Lung (tissue), 11 donors: ENCODE measurements at regions not wholly inside any gene's neighbourhood (a gene's known extent, or its start where the extent isn't known, plus 50 kb on each side); places are given as distances from the start of the nearest gene placed in this dataset.
"Not testable (repeated sequence)": the region's sequence is repeated elsewhere in the genome, so short reads cannot be mapped to it uniquely, and the experiment has no call there.

ENCODE experiments used
- ATAC-seq: fragments of 200-7000 bp; cut with Tn5 transposase; one replicate; pipeline ENCODE4 v1.9.1; 2020; ENCODE audit warnings: moderate number of reproducible peaks; ENCODE audit not compliant: insufficient read depth, low FRiP score
- DNase-seq, 3 donors: peaks; one replicate each; pipeline ENCODE4 v3.0.0-alpha.2; 2013 to 2017
- H3K27ac ChIP-seq, 2 donors: one replicate each; pipeline ENCODE4 v1.5.1; 2013; ENCODE audit warnings: mild to moderate bottlenecking in 2 of 2, moderate library complexity in 2 of 2, control low read depth in 1 of 2, inconsistent platforms in 1 of 2, low read depth in 1 of 2, low read length in 1 of 2
- H3K27me3 ChIP-seq, 3 donors: one replicate each; pipeline ENCODE4 v1.5.1; 2013; ENCODE audit warnings: low read length in 2 of 3; ENCODE audit not compliant: control insufficient read depth in 3 of 3, insufficient read depth in 3 of 3
- H3K36me3 ChIP-seq, 4 donors: one replicate each; pipeline ENCODE4 v1.5.1; 2013; ENCODE audit warnings: low read length in 4 of 4, mild to moderate bottlenecking in 1 of 4, moderate library complexity in 1 of 4; ENCODE audit not compliant: control insufficient read depth in 4 of 4, insufficient read depth in 4 of 4
- H3K4me1 ChIP-seq, 5 donors: one replicate each; pipeline ENCODE4 v1.5.1; 2013; ENCODE audit warnings: low read length in 5 of 5, mild to moderate bottlenecking in 2 of 5, moderate library complexity in 1 of 5; ENCODE audit not compliant: control insufficient read depth in 5 of 5, insufficient read depth in 5 of 5
- H3K4me3 ChIP-seq: one replicate; pipeline ENCODE4 v1.5.1; 2013; ENCODE audit warnings: mild to moderate bottlenecking, control low read depth, moderate library complexity
- H3K9ac ChIP-seq, 2 donors: one replicate each; pipeline ENCODE4 v1.5.1; 2013; ENCODE audit warnings: low read length in 2 of 2, control low read depth in 1 of 2; ENCODE audit not compliant: insufficient read depth in 1 of 2
- H3K9me3 ChIP-seq, 4 donors: one replicate each; pipeline ENCODE4 v1.5.1; 2013; ENCODE audit warnings: low read length in 3 of 4, mild to moderate bottlenecking in 1 of 4, moderate library complexity in 1 of 4; ENCODE audit not compliant: control insufficient read depth in 4 of 4, insufficient read depth in 3 of 4
- WGBS, 2 donors: extraction: QIAGEN DNeasy Blood & Tissue Kit; methylation state at CpG; one replicate each; pipeline ENCODE4 v1.1.7; 2013; 5-methylcytosine and 5-hydroxymethylcytosine counted together
- TF ChIP-seq, protein P1 (sequence below): IDR thresholded peaks from 2 replicates; pipeline ENCODE4 v1.5.1; 2012; ENCODE audit warnings: mild to moderate bottlenecking; ENCODE audit errors: control extremely low read depth, extremely low read depth
- donor health status: control.
- donor health status: control.
- donor health status: Bipolar disorder and iron deficiency.
- donor health status: healthy.
- donor health status: DM: yes; HTN: yes; CAD: no.

DNA sequence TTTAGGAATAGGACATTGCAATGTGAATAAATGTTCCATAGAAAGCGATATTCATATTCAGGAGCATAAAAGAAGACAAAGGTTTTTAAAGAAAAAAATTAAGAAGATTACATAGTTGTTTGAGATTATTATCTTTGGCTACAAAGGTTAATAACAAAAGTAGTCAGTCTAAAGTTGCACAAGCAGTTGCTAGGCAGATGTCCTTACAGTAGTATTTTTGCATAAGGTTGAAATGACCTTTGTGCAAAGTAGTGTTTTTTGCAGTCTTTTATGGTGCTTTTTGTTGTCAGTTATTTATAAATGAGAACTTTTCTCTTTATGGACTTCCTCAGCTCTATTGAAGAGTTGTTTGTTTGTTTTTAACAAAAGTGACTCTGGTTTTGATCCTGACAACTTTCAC is 447.8 kb downstream of the AMY1C start:
- 81 to 88% methylated on average over 1 of the region's 1 CpG for WGBS, 2 donors
- Histone ChIP-seq H3K9me3 (no peaks in the 10 kb centered on the region), H3K4me1 (no peaks in the 10 kb centered on the region), H3K4me3 (no peak overlapping the region), H3K36me3 (no peaks in the 10 kb centered on the region), H3K27ac (no peak overlapping the region), H3K27me3 (no peaks in the 10 kb centered on the region), H3K9ac (no peak overlapping the region)
- TF ChIP-seq, protein P1, sequence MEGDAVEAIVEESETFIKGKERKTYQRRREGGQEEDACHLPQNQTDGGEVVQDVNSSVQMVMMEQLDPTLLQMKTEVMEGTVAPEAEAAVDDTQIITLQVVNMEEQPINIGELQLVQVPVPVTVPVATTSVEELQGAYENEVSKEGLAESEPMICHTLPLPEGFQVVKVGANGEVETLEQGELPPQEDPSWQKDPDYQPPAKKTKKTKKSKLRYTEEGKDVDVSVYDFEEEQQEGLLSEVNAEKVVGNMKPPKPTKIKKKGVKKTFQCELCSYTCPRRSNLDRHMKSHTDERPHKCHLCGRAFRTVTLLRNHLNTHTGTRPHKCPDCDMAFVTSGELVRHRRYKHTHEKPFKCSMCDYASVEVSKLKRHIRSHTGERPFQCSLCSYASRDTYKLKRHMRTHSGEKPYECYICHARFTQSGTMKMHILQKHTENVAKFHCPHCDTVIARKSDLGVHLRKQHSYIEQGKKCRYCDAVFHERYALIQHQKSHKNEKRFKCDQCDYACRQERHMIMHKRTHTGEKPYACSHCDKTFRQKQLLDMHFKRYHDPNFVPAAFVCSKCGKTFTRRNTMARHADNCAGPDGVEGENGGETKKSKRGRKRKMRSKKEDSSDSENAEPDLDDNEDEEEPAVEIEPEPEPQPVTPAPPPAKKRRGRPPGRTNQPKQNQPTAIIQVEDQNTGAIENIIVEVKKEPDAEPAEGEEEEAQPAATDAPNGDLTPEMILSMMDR: no peak
- ATAC-seq (no peak), DNase-seq (no peak)

DNA sequence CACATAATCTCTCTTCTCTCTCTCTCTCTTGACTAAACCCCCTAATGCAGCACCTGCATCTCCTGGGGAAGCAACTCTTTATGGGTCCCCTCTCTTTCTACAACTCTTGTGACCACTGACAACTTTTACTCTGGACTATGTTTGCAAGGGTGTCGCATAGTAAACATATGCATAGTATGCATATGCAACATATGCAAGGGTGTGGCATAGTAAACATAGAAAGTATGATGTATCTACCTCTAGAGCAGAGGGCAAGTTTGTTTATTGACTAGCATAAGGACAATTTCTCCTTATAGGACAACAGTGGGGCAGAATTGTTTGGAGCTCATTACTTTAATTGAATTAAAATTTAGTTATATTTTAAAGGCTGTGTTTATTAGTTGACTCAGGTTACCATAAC is 462.5 kb downstream of the AMY1C start:
- Histone ChIP-seq H3K9me3 (peaks cover 0 to 2% (median 0%) of the 10 kb centered on the region in 4 donors), H3K27me3 (no peaks in the 10 kb centered on the region), H3K9ac (no peak overlapping the region), H3K36me3 (no peaks in the 10 kb centered on the region), H3K4me3 (no peak overlapping the region), H3K4me1 (no peaks in the 10 kb centered on the region), H3K27ac (no peak overlapping the region)
- ATAC-seq: no peak
- WGBS, 2 donors: 87 to 94% methylated on average over 1 of the region's 1 CpG
- TF ChIP-seq, protein P1: no peak
- DNase-seq: no peak

DNA sequence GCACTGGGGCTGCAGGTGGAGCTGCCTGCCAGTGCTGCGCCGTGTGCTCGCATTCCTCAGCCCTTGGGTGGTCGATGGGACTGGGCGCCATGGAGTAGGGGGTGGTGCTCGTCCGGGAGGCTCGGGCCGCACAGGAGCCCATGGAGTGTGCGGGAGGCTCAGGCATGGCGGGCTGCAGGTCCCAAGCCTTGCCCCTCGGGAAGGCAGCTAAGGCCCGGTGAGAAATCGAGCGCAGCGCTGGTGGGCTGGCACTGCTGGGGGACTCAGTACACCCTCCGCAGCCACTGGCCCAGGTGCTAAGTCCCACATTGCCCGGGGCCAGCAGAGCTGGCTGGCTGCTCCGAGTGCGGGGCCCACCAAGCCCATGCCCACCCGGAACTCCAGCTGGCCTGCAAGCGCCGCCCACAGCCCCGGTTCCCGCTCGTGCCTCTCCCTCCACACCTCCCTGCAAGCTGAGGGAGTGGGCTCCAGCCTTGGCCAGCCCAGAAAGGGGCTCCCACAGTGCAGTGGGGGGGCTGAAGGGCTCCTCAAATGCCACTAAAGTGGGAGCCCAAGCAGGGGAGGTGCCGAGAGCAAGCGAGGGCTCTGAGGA is 467.8 kb downstream of the AMY1C start:
- not testable (repeated sequence) for DNase-seq, H3K4me3 ChIP-seq, H3K27ac ChIP-seq, H3K27me3 ChIP-seq, H3K9ac ChIP-seq, H3K36me3 ChIP-seq, H3K9me3 ChIP-seq, H3K4me1 ChIP-seq, ATAC-seq
- WGBS, 2 donors: 86 to 93% methylated on average over 26 to 28 of the region's 28 CpGs

DNA sequence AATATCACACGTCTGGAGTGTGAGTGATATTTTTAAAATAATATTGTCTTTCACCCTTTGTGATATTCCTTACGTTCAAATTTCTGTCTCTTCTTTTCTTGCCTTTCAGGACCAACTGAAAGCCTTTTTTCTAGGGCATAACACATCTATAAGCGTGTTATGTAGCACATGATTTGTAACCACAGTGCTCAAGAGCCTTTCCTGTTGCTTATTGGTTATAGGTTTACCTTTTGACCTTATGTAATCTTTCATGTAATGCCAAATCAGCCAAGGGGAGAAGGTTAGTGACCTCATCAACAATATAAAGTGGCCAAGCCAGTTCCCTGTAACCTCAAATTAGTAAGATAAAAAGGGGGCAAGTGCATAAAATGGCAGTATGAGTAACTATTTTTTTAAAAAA is 480.2 kb downstream of the AMY1C start:
- Histone ChIP-seq H3K4me3 (no peak overlapping the region), H3K9ac (no peak overlapping the region), H3K27me3 (no peaks in the 10 kb centered on the region), H3K4me1 (peaks cover 0 to 6% (median 0%) of the 10 kb centered on the region in 5 donors), H3K36me3 (no peaks in the 10 kb centered on the region), H3K9me3 (no peaks in the 10 kb centered on the region), H3K27ac (no peak overlapping the region)
- DNase-seq: no peak
- no peak for ATAC-seq
- WGBS, 2 donors: 43 to 69% methylated on average over 3 of the region's 3 CpGs
- TF ChIP-seq, protein P1: no peak
